Ovary (tissue), 3 donors: ENCODE measurements at regions not wholly inside any gene's neighbourhood (a gene's known extent, or its start where the extent isn't known, plus 50 kb on each side); places are given as distances from the start of the nearest gene placed in this dataset.

Experiments
- CTCF ChIP-seq, 3 donors: fragments of 450-650 bp in 2 of 3; fragments of 200-600 bp in 1 of 3; IDR thresholded peaks; one replicate each; pipeline versions ENCODE4 v1.5.1 to v1.8.0; 2016 to 2022; ENCODE audit warnings: antibody characterized with exemption in 3 of 3, mild to moderate bottlenecking in 1 of 3
- POLR2A ChIP-seq: fragments of 450-650 bp; IDR thresholded peaks from one replicate; pipeline ENCODE4 v1.6.1; 2017; ENCODE audit warnings: antibody characterized with exemption, mild to moderate bottlenecking, moderate library complexity
- donor health status: DM: no; HTN: no; CAD: no.

- TF ChIP-seq CTCF (IDR thresholded peaks at IDR 0.05): no peak
- no peak for TF ChIP-seq POLR2A
Measured at GRCh38 chr14:26873362-26873960, 275.6 kb upstream of the NOVA1 start.
